Stimulated activated naive CD4-positive, alpha-beta T cell (primary cell): ENCODE measurements at regions not wholly inside any gene's neighbourhood (a gene's known extent, or its start where the extent isn't known, plus 50 kb on each side); places are given as distances from the start of the nearest gene placed in this dataset.
"Not testable (repeated sequence)": the region's sequence is repeated elsewhere in the genome, so short reads cannot be mapped to it uniquely, and the experiment has no call there.

Experiments
- DNase-seq, 6 experiments: peaks; one replicate each; lab custom pipeline; 2025; lab: John Stamatoyannopoulos, UW

GRCh38 chr9:108400297-108400696 is 455.5 kb downstream of the ACTL7B start:
- no peak for DNase-seq

GRCh38 chr9:108399851-108400250 is 455.9 kb downstream of the ACTL7B start:
- no peak for DNase-seq

DNA sequence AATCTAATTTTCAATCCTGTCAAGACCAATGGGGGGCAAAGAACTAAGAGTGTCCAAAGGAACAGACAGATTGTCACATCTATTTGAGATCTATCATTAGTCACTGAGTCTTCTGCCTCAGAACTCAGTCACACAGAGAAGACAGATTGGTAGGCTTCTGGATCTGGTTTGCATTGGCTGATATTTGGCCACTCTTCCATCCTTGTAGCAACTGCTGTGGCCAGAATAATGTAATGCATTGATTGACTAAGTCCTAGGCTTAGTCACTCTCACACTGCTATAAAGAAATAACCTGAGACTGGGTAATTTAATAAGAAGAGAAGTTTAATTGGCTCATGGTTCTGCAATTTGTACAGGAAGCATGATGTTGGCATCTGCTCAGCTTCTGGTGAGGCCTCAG is 458.5 kb downstream of the ACTL7B start:
- no peak for DNase-seq

DNA sequence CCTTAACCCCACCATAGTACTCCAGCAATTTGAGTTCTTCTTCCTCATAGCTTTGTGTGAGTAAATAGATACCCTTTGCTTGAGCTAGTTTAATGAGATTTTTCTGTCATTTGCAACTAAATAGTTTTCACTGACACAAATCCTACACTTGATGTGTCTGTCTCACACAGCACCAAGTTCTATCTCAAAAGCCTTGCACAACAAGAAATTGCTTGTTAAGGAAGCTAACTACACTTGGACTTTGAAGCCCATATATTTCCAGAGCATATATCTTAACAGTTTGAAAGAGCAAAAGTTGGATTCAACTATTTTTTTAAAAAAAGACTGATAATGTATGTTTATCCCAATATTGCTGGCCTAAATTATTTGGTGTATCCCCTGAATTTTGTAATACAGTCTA is 459.2 kb downstream of the ACTL7B start:
- no peak for DNase-seq

GRCh38 chr9:108396193-108396592 is 459.6 kb downstream of the ACTL7B start:
- no peak for DNase-seq

- no peak for DNase-seq
Observed at GRCh38 chr9:108395421-108395820, 460.4 kb downstream of the ACTL7B start.

- DNase-seq: no peak
Observed at GRCh38 chr9:108394726-108395125, 461.1 kb downstream of the ACTL7B start.

DNA sequence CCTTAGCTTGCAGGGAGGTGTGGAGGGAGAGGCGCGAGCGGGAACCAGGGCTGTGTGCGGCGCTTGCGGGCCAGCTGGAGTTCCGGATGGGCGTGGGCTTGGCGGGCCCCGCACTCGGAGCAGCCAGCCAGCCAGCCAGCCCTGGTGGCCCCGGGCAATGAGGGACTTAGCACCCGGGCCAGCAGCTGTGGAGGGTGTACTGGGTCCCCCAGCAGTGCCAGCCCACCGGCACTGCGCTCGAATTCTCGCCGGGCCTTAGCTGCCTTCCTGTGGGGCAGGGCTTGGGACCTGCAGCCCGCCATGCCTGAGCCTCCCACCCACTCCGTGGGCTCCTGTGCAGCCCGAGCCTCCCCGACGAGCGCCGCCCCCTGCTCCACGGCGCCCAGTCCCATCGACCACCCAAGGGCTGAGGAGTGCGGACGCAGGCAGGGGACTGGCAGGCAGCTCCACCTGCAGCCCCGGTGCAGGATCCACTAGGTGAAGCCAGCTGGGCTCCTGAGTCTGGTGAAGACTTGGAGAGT is 462.2 kb downstream of the ACTL7B start:
- DNase-seq: not testable (repeated sequence)

- DNase-seq: no peak
Observed at GRCh38 chr9:108392877-108393276, 462.9 kb downstream of the ACTL7B start.

GRCh38 chr9:108389056-108389455 is 466.7 kb downstream of the ACTL7B start:
- DNase-seq: no peak

DNA sequence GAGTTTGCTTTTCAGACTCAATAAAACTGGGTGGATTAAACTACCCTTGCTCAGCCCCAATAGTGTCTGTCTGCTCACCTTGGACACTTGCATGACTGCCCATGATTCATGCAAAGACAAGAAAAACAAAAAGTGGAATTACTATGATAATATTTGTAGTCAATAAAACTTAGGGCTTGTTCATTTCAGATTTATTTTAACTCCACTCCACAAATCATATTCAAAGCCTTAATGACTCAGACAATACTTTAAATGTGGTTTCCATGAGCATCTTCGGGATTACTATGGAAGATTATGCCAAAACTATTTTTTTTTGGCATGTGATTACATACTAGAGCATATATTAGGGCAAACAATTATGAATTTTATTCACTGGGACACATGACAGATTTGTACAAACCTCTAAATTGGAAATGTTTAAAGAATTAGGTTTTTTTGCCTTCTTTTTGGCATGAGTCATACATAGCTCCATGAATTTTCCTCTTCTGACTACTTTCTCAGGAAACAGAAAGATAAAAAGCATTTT is 468.9 kb downstream of the ACTL7B start:
- DNase-seq: no peak

GRCh38 chr9:108386032-108386431 is 469.8 kb downstream of the ACTL7B start:
- DNase-seq: no peak

DNA sequence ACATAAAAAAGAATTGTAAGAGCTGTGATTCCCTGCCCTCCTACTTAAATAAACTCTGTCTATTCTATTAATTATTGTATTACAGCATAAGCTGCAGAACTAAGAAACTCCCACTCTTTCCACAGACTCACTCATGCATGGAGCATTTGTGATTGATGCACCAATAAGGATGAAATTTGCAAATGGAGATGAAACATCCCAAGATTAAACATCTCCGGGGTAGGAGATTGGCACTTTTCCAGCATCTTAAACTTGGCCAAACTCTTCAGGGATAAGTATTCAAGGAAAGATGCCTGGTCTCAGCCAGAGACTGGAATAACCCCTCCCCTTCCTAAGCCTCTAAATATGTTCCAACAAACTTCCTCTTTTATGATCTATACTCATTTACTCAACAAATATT is 472.0 kb downstream of the ACTL7B start:
- no peak for DNase-seq

GRCh38 chr9:108382310-108382709 is 473.5 kb downstream of the ACTL7B start:
- DNase-seq: no peak

DNA sequence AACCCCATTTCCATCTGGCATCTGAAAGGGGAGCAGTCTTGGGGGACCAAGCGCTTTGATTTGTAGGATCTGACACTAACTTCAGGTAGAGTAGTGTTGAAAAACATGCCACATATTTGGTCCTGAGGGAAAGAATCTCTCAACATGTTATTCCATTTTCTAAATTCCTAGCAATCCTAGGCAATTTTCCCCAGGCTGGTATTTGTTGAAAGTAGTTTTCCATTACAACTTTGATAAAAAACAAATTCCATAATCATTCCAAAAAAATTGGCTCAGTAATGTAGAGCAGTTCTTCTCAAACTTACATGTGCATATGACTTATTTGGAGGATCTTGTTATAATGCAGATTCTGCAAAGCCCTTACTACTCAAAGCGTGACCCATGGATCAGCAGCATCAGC is 477.9 kb downstream of the ACTL7B start:
- DNase-seq: no peak

DNA sequence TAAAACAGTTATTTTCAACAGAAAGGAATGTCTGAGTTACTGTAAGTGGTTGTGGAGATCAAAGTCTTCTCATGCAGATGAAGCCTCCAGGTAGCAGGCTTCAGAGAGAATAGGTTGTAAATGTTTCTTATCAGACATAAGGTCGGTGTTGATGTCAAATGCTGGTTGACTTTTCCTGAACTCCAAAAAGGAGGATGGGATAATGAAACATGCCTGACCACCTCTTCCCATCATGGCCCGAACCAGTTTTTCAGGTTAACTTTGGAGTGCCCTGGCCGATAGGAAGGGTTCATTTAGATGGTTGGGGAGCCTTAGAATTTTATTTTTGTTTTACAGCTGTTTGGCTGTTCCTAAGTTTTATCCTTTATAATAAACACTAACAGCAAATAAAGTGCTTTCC is 478.4 kb downstream of the ACTL7B start:
- DNase-seq: no peak

- DNase-seq: no peak
Observed at GRCh38 chr9:108376140-108376539, 479.6 kb downstream of the ACTL7B start.

GRCh38 chr9:108374626-108375025 is 481.2 kb downstream of the ACTL7B start:
- no peak for DNase-seq

GRCh38 chr9:108367188-108367587 is 488.6 kb downstream of the ACTL7B start:
- DNase-seq: no peak

DNA sequence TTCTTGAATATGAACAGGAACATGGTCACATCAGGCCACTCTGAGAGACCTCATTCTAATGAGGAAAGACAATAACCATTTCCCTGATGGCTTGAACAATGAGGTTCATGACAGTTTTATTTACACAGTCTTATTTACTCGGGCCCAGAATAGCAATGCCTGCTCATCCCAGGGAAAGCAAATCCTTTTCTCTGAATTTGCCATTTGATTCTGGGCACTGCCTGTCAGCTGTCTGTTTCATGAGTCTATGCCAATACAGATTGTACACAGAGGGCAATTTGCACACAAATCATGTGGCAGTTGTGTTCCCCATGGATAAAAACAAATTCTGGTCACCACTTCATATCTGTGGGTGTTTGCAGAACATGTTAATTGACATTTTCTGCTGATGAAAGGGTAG is 492.5 kb downstream of the ACTL7B start:
- DNase-seq: no peak

DNA sequence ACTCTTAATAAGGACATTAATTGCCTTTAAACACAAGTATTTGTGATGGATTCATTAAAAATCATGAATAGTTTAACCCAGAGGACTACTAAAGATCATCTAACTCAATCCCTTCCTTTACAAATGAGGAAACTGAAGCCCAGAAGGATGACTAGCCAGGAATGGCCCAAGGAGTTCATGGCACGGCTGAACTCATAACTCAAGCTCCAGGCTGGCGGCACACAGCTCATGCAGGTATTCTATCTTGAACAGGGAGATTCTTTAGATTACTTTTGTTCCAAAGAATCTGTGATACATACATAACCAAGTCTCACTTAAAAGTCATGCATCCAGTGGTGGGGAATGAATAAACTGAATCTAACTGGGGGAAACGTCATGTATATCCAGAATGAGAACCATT is 495.5 kb downstream of the ACTL7B start:
- no peak for DNase-seq

DNA sequence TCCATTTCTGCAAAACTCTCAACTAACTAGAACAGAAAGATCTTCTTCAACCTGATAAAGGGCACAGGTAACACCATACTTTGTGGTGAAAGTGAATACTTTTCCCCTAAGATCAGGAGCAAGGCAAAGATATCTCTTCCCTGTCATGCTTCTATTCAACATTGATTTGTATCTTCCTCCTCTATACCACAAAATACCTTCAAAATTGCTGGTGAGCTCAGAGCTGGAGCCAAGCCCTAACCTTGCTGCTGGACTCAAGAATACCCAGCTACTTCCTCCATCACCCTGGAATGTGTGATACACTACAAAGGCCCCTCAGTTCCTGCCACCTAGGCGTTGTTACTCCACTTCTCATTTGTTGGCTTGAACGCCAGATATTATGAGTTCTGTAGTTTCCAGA is 499.0 kb downstream of the ACTL7B start:
- DNase-seq: no peak

- no peak for DNase-seq
Observed at GRCh38 chr9:108351571-108351970, 504.2 kb downstream of the ACTL7B start.

- DNase-seq: no peak
Observed at GRCh38 chr9:108347463-108348188, 508.2 kb downstream of the ACTL7B start.
